Calu3 (cell line): ENCODE measurements at regions not wholly inside any gene's neighbourhood (a gene's known extent, or its start where the extent isn't known, plus 50 kb on each side); places are given as distances from the start of the nearest gene placed in this dataset.

Experiments
- BruUV-seq: library from RNA; stranded (reverse); fragments of 400-500 nt; replicated peaks from 2 replicates; lab custom pipeline; 2021; lab: Mats Ljungman, UMichigan
- CTCF ChIA-PET: fragments of 300-600 bp; sonication (Branson Sonifier 250); formaldehyde crosslinking; loops from one replicate; lab custom pipeline; 2022; ENCODE audit warnings: antibody characterized with exemption; lab: Charles Lee
- DNase-seq: peaks from one replicate; pipeline ENCODE4 v3.0.0; 2022
- H3K27ac Mint-ChIP-seq: one replicate; pipeline ENCODE4 v1.8.0; 2022; ENCODE audit warnings: mixed read lengths; ENCODE audit not compliant: unreplicated experiment
- H3K27me3 Mint-ChIP-seq: one replicate; pipeline ENCODE4 v1.8.0; 2022; ENCODE audit warnings: mixed read lengths; ENCODE audit not compliant: unreplicated experiment
- H3K36me3 Mint-ChIP-seq: one replicate; pipeline ENCODE4 v1.8.0; 2022; ENCODE audit warnings: mild to moderate bottlenecking, moderate library complexity, mixed read lengths; ENCODE audit not compliant: insufficient read depth, unreplicated experiment
- H3K4me1 Mint-ChIP-seq: one replicate; pipeline ENCODE4 v1.8.0; 2022; ENCODE audit warnings: mild to moderate bottlenecking, low read depth, mixed read lengths; ENCODE audit not compliant: unreplicated experiment
- H3K4me3 Mint-ChIP-seq: one replicate; pipeline ENCODE4 v1.8.0; 2022; ENCODE audit warnings: mild to moderate bottlenecking, low read depth, moderate library complexity, mixed read lengths; ENCODE audit not compliant: unreplicated experiment
- H3K9me3 Mint-ChIP-seq: one replicate; pipeline ENCODE4 v1.8.0; 2022; ENCODE audit warnings: low read depth, mixed read lengths; ENCODE audit not compliant: unreplicated experiment
- intact Hi-C: fragments of 100-400 bp; cut with micrococcal nuclease; formaldehyde crosslinking; loops from one replicate; pipeline ENCODE4 v1.10.0; 2022; ENCODE audit not compliant: unreplicated experiment
- TF ChIP-seq, protein P1 (sequence below): fragments of 200-600 bp; IDR thresholded peaks from one replicate; pipeline ENCODE4 v1.8.0; 2022; ENCODE audit warnings: antibody characterized with exemption; ENCODE audit not compliant: unreplicated experiment

GRCh38 chr14:46279776-46280175, 371.8 kb downstream of the RPL10L start:
- Mint-ChIP-seq H3K4me3 (no peak overlapping the region), H3K27ac (no peak overlapping the region), H3K4me1 (no peaks in the 10 kb centered on the region), H3K9me3 (peaks cover 7% of the 10 kb centered on the region), H3K27me3 (no peaks in the 10 kb centered on the region), H3K36me3 (no peaks in the 10 kb centered on the region)
- BruUV-seq = no TSS peak
- intact Hi-C loops = no loop called here
- CTCF ChIA-PET = no interaction called here
- TF ChIP-seq, protein P1, sequence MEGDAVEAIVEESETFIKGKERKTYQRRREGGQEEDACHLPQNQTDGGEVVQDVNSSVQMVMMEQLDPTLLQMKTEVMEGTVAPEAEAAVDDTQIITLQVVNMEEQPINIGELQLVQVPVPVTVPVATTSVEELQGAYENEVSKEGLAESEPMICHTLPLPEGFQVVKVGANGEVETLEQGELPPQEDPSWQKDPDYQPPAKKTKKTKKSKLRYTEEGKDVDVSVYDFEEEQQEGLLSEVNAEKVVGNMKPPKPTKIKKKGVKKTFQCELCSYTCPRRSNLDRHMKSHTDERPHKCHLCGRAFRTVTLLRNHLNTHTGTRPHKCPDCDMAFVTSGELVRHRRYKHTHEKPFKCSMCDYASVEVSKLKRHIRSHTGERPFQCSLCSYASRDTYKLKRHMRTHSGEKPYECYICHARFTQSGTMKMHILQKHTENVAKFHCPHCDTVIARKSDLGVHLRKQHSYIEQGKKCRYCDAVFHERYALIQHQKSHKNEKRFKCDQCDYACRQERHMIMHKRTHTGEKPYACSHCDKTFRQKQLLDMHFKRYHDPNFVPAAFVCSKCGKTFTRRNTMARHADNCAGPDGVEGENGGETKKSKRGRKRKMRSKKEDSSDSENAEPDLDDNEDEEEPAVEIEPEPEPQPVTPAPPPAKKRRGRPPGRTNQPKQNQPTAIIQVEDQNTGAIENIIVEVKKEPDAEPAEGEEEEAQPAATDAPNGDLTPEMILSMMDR = no peak
- DNase-seq = no peak

DNA sequence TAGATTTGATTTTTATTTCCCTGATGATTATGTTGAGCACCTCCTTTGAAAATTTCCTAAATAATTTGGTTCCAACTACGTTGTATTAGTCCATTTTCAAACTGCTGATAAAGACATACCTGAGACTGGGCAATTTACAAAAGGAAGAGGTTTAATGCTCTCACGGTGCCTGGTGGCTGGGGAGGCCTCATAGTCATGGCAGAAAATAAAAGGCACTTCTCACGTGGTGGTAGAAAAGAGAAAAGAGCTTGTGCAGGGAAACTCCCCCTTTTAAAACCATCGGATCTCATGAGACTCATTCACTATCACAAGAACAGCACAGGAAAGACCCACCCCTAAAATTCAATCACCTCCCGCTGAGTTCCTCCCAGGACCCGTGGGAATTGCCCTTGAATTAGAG, 372.3 kb downstream of the RPL10L start:
- H3K9me3 Mint-ChIP-seq = peaks cover 7% of the 10 kb centered on the region
- H3K27ac Mint-ChIP-seq = no peak overlapping the region
- intact Hi-C loops = no loop called here
- no peaks in the 10 kb centered on the region for H3K36me3 Mint-ChIP-seq
- H3K4me1 Mint-ChIP-seq = no peaks in the 10 kb centered on the region
- no peak for DNase-seq
- no TSS peak for BruUV-seq
- CTCF ChIA-PET = no interaction called here
- TF ChIP-seq, protein P1 = no peak
- H3K4me3 Mint-ChIP-seq = no peak overlapping the region
- no peaks in the 10 kb centered on the region for H3K27me3 Mint-ChIP-seq

- intact Hi-C loops = no loop called here
- Mint-ChIP-seq H3K27me3 (no peaks in the 10 kb centered on the region), H3K4me3 (no peak overlapping the region), H3K9me3 (peaks cover 7% of the 10 kb centered on the region), H3K36me3 (no peaks in the 10 kb centered on the region), H3K4me1 (no peaks in the 10 kb centered on the region), H3K27ac (no peak overlapping the region)
- TF ChIP-seq, protein P1 = no peak
- no TSS peak for BruUV-seq
- peak; percentile 1 for DNase-seq
- CTCF ChIA-PET = no interaction called here
These were observed 392.0 kb downstream of the RPL10L start for GRCh38 chr14:46259536-46259935.

DNA sequence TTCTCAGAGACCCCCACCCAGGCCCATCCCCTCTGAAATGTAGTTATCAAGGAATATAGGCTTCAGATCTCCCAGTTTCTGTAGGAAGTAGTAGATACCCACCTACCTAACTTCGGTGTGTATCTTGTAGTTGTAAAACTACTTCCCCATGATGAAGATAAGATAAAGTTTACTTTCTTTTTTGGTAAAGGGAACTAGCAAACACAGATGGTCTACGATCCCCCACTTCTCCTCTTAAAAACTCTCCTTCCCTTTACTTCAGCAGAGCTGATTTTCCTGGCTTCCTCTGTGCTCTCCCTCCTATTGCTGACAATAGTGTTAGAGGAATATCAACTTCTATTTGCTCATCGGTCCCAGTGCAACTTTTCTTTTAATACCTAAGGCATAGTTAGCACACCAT, 395.2 kb downstream of the RPL10L start:
- BruUV-seq = no TSS peak
- Mint-ChIP-seq H3K36me3 (no peaks in the 10 kb centered on the region), H3K9me3 (peaks cover 9% of the 10 kb centered on the region), H3K4me3 (no peak overlapping the region), H3K27ac (no peak overlapping the region), H3K27me3 (no peaks in the 10 kb centered on the region), H3K4me1 (no peaks in the 10 kb centered on the region)
- CTCF ChIA-PET = no interaction called here
- intact Hi-C loops = no loop called here
- TF ChIP-seq, protein P1 = no peak
- no peak for DNase-seq
